GM12873 (cell line): ENCODE measurements at regions not wholly inside any gene's neighbourhood (a gene's known extent, or its start where the extent isn't known, plus 50 kb on each side); places are given as distances from the start of the nearest gene placed in this dataset.

Experiments used
- CTCF ChIP-seq: IDR thresholded peaks from 2 replicates; pipeline ENCODE4 v1.5.1; 2012; ENCODE audit warnings: low read depth, mild to moderate bottlenecking, moderate library complexity, low read length, control low read depth; ENCODE audit not compliant: insufficient read depth; ENCODE audit errors: missing control alignments

DNA sequence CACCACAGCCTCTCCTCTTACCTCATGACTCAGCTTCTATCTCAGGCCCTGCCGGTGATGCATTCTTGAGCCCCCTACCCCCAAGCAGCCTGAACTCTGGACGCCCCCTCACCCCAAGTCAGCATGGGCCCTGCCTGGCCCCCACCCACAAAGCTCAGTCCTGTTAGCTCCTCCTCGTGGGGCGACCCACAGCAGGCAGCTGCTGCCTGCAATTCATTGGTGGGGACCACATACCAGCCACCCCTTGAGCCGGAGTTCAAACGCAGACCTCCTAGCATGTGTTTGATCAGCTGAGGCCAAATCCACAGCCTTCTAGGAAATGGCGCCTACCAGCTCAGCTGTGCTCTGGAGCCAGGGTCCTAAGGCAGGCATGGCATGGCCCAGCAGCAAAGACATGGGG, 111.8 kb downstream of the EFNB1 start:
- no peak for TF ChIP-seq CTCF

DNA sequence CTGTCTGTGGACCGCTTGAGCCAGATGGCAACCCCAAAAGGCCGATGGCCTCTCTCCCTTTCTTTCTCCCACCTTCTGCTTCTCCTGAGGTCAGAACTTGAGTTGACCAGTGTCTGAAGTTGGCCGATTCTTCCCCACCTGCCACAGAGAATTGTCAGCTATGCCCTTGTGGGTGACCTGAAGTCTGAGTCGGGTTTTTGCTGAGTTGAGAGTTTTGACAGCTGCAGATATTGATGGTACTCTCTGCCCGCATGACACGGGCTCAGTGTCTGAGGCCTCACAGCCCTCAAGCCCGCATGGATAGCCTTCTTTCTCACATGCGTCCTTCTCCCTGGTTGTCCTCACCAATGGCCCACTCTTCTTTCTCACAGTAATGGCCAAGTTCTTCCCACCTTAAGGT, 111.0 kb downstream of the EFNB1 start:
- no peak for TF ChIP-seq CTCF

GRCh38 chrX:68938244-68939004, 109.6 kb downstream of the EFNB1 start:
- no peak for TF ChIP-seq CTCF

DNA sequence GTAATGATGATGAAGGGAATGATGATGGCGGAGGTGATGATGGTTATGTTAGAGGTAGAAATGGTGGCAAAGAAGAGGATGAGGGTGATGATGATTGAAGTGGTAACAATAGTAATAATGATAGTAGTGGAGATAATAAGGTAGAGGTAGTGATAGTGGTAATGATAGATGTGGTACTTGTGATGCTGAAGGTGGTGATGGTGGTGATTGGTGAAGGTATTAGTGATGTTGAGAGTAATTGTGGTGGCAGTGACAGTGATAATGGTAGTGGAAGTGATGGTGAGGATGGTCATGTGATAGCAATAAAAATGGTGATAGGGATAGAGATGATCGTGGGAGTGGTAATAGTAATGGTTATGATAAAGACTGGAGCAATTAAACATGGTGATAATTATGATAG, 108.8 kb downstream of the EFNB1 start:
- TF ChIP-seq CTCF = no peak

DNA sequence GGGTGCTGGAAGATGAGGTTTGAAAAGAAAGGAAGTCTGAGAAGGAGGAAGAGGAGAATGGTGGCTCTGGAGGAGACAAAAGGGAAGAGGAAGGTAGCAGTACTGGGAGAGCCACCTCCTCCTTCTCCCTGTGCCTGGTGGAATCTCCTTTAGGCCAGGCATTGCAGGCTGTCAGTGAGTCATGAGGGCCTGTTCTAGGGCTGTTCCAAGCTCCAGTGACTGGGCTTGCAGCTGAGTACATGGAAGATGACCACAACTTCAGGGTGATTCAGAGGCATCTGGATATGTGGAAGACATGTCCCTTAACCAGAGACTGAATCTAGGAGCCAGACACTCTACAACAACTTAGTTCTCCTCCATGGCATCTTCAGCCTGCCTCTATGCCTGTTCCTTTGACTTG, 107.8 kb downstream of the EFNB1 start:
- no peak for TF ChIP-seq CTCF

GRCh38 chrX:68936126-68936525, 107.3 kb downstream of the EFNB1 start:
- no peak for TF ChIP-seq CTCF

- TF ChIP-seq CTCF = no peak
Observed at GRCh38 chrX:68935362-68935761, 106.5 kb downstream of the EFNB1 start.
